Upper lobe of right lung (tissue), 1 donor: ENCODE measurements at regions not wholly inside any gene's neighbourhood (a gene's known extent, or its start where the extent isn't known, plus 50 kb on each side); places are given as distances from the start of the nearest gene placed in this dataset.

Source experiments
- ATAC-seq: fragments of 200-7000 bp; cut with Tn5 transposase; one replicate; pipeline ENCODE4 v1.9.1; 2020; ENCODE audit warnings: mild to moderate bottlenecking, moderate library complexity
- DNase-seq: peaks from one replicate; pipeline ENCODE4 v3.0.0-alpha.2; 2020
- H3K27ac ChIP-seq: fragments of 200-600 bp; one replicate; pipeline ENCODE4 v1.8.0; 2022
- H3K27me3 ChIP-seq: fragments of 200-600 bp; one replicate; pipeline ENCODE4 v1.8.0; 2022; ENCODE audit warnings: mild to moderate bottlenecking
- H3K36me3 ChIP-seq: fragments of 200-600 bp; one replicate; pipeline ENCODE4 v1.8.0; 2022
- H3K4me1 ChIP-seq: fragments of 200-600 bp; one replicate; pipeline ENCODE4 v1.8.0; 2022
- H3K4me3 ChIP-seq: fragments of 200-600 bp; one replicate; pipeline ENCODE4 v1.8.0; 2022; ENCODE audit warnings: mild to moderate bottlenecking
- H3K9me3 ChIP-seq: fragments of 200-600 bp; one replicate; pipeline ENCODE4 v1.8.0; 2022
- CTCF ChIP-seq: fragments of 200-600 bp; IDR thresholded peaks from one replicate; pipeline ENCODE4 v1.8.0; 2022; ENCODE audit warnings: antibody characterized with exemption
- intact Hi-C: fragments of 100-400 bp; cut with DNase I; formaldehyde crosslinking; loops from one replicate; pipeline ENCODE4 v1.11.0; 2022
- donor health status: DM: no; HTN: yes; CAD: no; lungs with severe emphysema.

- Histone ChIP-seq H3K9me3 (no peaks in the 10 kb centered on the region), H3K4me1 (no peaks in the 10 kb centered on the region), H3K27ac (no peak overlapping the region), H3K4me3 (no peak overlapping the region), H3K27me3 (no peaks in the 10 kb centered on the region), H3K36me3 (no peaks in the 10 kb centered on the region)
- no peak for TF ChIP-seq CTCF
- ATAC-seq (no peak), DNase-seq (no peak)
- intact Hi-C loops: no loop called here
Measured at GRCh38 chr7:47026780-47027361, 555.0 kb downstream of the TNS3 start.

- Histone ChIP-seq H3K9me3 (no peaks in the 10 kb centered on the region), H3K27ac (no peak overlapping the region), H3K4me1 (no peaks in the 10 kb centered on the region), H3K36me3 (no peaks in the 10 kb centered on the region), H3K4me3 (no peak overlapping the region), H3K27me3 (no peaks in the 10 kb centered on the region)
- ATAC-seq (no peak), DNase-seq (no peak)
- intact Hi-C loops: no loop called here
- no peak for TF ChIP-seq CTCF
Measured at GRCh38 chr7:47024991-47025390, 556.9 kb downstream of the TNS3 start.

GRCh38 chr7:47008461-47008860 is 573.5 kb downstream of the TNS3 start:
- no peaks in the 10 kb centered on the region for H3K36me3 ChIP-seq
- no peaks in the 10 kb centered on the region for H3K4me1 ChIP-seq
- intact Hi-C loops: no loop called here
- no peaks in the 10 kb centered on the region for H3K27me3 ChIP-seq
- DNase-seq (no peak), ATAC-seq (no peak)
- no peaks in the 10 kb centered on the region for H3K9me3 ChIP-seq
- no peak overlapping the region for H3K27ac ChIP-seq
- no peak overlapping the region for H3K4me3 ChIP-seq
- no peak for TF ChIP-seq CTCF

- DNase-seq (no peak), ATAC-seq (no peak)
- no peak for TF ChIP-seq CTCF
- H3K27ac ChIP-seq: no peak overlapping the region
- H3K4me3 ChIP-seq: no peak overlapping the region
- H3K4me1 ChIP-seq: no peaks in the 10 kb centered on the region
- H3K27me3 ChIP-seq: no peaks in the 10 kb centered on the region
- H3K9me3 ChIP-seq: no peaks in the 10 kb centered on the region
- intact Hi-C loops: no loop called here
- H3K36me3 ChIP-seq: no peaks in the 10 kb centered on the region
Measured at GRCh38 chr7:47007471-47007870, 574.4 kb downstream of the TNS3 start.

- no peaks in the 10 kb centered on the region for H3K27me3 ChIP-seq
- no peaks in the 10 kb centered on the region for H3K36me3 ChIP-seq
- DNase-seq (no peak), ATAC-seq (no peak)
- no peak overlapping the region for H3K4me3 ChIP-seq
- H3K4me1 ChIP-seq: no peaks in the 10 kb centered on the region
- no peaks in the 10 kb centered on the region for H3K9me3 ChIP-seq
- no peak overlapping the region for H3K27ac ChIP-seq
- intact Hi-C loops: no loop called here
- TF ChIP-seq CTCF: no peak
Measured at GRCh38 chr7:47000561-47000960, 581.4 kb downstream of the TNS3 start.

- intact Hi-C loops: no loop called here
- ATAC-seq (no peak), DNase-seq (no peak)
- Histone ChIP-seq H3K36me3 (no peaks in the 10 kb centered on the region), H3K27me3 (no peaks in the 10 kb centered on the region), H3K27ac (no peak overlapping the region), H3K4me1 (no peaks in the 10 kb centered on the region), H3K4me3 (no peak overlapping the region), H3K9me3 (no peaks in the 10 kb centered on the region)
- TF ChIP-seq CTCF: no peak
Measured at GRCh38 chr7:46999866-47000265, 582.0 kb downstream of the TNS3 start.
